ENCODE measurements at regions not wholly inside any gene's neighbourhood (a gene's known extent, or its start where the extent isn't known, plus 50 kb on each side); places are given as distances from the start of the nearest gene placed in this dataset.

- TF ChIP-seq NR1H2 (CRISPR knock-in tag; IDR thresholded peaks at IDR 0.05) (no peak), CTCF (IDR thresholded peaks at IDR 0.05) (no peak), USF2 (CRISPR knock-in tag; IDR thresholded peaks at IDR 0.05) (no peak), TP53 (CRISPR knock-in tag; IDR thresholded peaks at IDR 0.05) (no peak), PRDM15 (CRISPR knock-in tag; IDR thresholded peaks at IDR 0.05) (no peak)
Observed at GRCh38 chr15:94703596-94703995, 472.2 kb downstream of the MCTP2 start.
